Hematopoietic multipotent progenitor cell treated with erythropoietin and hydrocortisone succinate and interleukin-3 and kit ligand, for 6 days (in vitro differentiated cells): ENCODE measurements at regions not wholly inside any gene's neighbourhood (a gene's known extent, or its start where the extent isn't known, plus 50 kb on each side); places are given as distances from the start of the nearest gene placed in this dataset.

Source experiments
- DNase-seq: peaks from one replicate; pipeline ENCODE4 v3.0.0-alpha.2; 2015

- no peak for DNase-seq
Measured at GRCh38 chr6:137352859-137353258, 133.7 kb upstream of the IFNGR1 start.

- peak; percentile 2 for DNase-seq
Measured at GRCh38 chr6:137351890-137352289, 132.7 kb upstream of the IFNGR1 start.

GRCh38 chr6:137350857-137351256, 131.7 kb upstream of the IFNGR1 start:
- no peak for DNase-seq

- DNase-seq, result no peak
Measured at GRCh38 chr6:137349856-137350830, 131.0 kb upstream of the IFNGR1 start.

GRCh38 chr6:137348777-137349176, 129.6 kb upstream of the IFNGR1 start:
- no peak for DNase-seq

GRCh38 chr6:137343241-137343640, 124.1 kb upstream of the IFNGR1 start:
- no peak for DNase-seq

- no peak for DNase-seq
Measured at GRCh38 chr6:137342607-137343190, 123.5 kb upstream of the IFNGR1 start.

- DNase-seq, result peak; percentile 26
Measured at GRCh38 chr6:137341681-137342195, 122.6 kb upstream of the IFNGR1 start.

- no peak for DNase-seq
Measured at GRCh38 chr6:137339929-137340559, 120.9 kb upstream of the IFNGR1 start.

- DNase-seq, result no peak
Measured at GRCh38 chr6:137334884-137335283, 115.7 kb upstream of the IFNGR1 start.

- no peak for DNase-seq
Measured at GRCh38 chr6:137334094-137334493, 114.9 kb upstream of the IFNGR1 start.

- no peak for DNase-seq
Measured at GRCh38 chr6:137332637-137333280, 113.6 kb upstream of the IFNGR1 start.

- DNase-seq, result peak; percentile 22
Measured at GRCh38 chr6:137323860-137324259, 104.7 kb upstream of the IFNGR1 start.

- DNase-seq, result no peak
Measured at GRCh38 chr6:137320271-137320670, 101.1 kb upstream of the IFNGR1 start.

GRCh38 chr6:137316626-137317025, 97.4 kb upstream of the IFNGR1 start:
- DNase-seq, result peak; percentile 11

- DNase-seq, result peak; percentile 12
Measured at GRCh38 chr6:137315081-137315480, 95.9 kb upstream of the IFNGR1 start.

GRCh38 chr6:137313928-137314855, 95.0 kb upstream of the IFNGR1 start:
- peak; percentile 89 for DNase-seq

GRCh38 chr6:137313211-137313610, 94.0 kb upstream of the IFNGR1 start:
- DNase-seq, result no peak

- DNase-seq, result no peak
Measured at GRCh38 chr6:137311940-137312339, 92.8 kb upstream of the IFNGR1 start.

- peak; percentile 85 for DNase-seq
Measured at GRCh38 chr6:137309078-137309762, 90.0 kb upstream of the IFNGR1 start.

GRCh38 chr6:137307163-137307854, 88.1 kb upstream of the IFNGR1 start:
- DNase-seq, result no peak
